IMR-90 (cell line): ENCODE measurements at regions not wholly inside any gene's neighbourhood (a gene's known extent, or its start where the extent isn't known, plus 50 kb on each side); places are given as distances from the start of the nearest gene placed in this dataset.

Source experiments
- ATAC-seq: fragments of 200-7000 bp; cut with Tn5 transposase; 2 replicates; pipeline ENCODE4 v1.9.1; 2020; ENCODE audit warnings: low read depth, mild to moderate bottlenecking, moderate library complexity
- BruUV-seq: library from RNA; stranded (reverse); fragments of 400-500 nt; replicated peaks from 2 replicates; lab custom pipeline; 2021; lab: Mats Ljungman, UMichigan
- CTCF ChIA-PET: fragments of 300-600 bp; formaldehyde crosslinking; extraction: SDS; loops from one replicate; lab custom pipeline; 2021; ENCODE audit warnings: antibody characterized with exemption; lab: Yijun Ruan, JAX
- POLR2A ChIA-PET: fragments of 300-600 bp; sonication (Branson Sonifier 250); formaldehyde crosslinking; loops from one replicate; lab custom pipeline; 2022; ENCODE audit warnings: antibody characterized with exemption; ENCODE audit not compliant: unreplicated experiment; lab: Charles Lee
- DNase-seq: peaks from one replicate; pipeline ENCODE4 v3.0.0; 2013
- H2AFZ ChIP-seq: replicated peaks from 2 replicates; pipeline ENCODE3; 2013; ENCODE audit warnings: low read length, mild to moderate bottlenecking; ENCODE audit not compliant: poor library complexity
- H2AK5ac ChIP-seq: 2 replicates; pipeline ENCODE4 v1.6.1; 2013; ENCODE audit warnings: low read depth, low read length, inconsistent platforms
- H2AK9ac ChIP-seq: replicated peaks from 2 replicates; pipeline ENCODE3; 2013; ENCODE audit warnings: mild to moderate bottlenecking, low read depth, low read length, moderate library complexity; ENCODE audit not compliant: poor library complexity
- H2BK120ac ChIP-seq: 2 replicates; pipeline ENCODE4 v1.6.1; 2013; ENCODE audit warnings: low read depth, low read length, inconsistent platforms
- H2BK15ac ChIP-seq: 3 replicates; pipeline ENCODE4 v1.6.1; 2013; ENCODE audit warnings: low read depth, low read length, inconsistent platforms
- H2BK20ac ChIP-seq: 2 replicates; pipeline ENCODE4 v1.6.1; 2013; ENCODE audit warnings: low read depth, mild to moderate bottlenecking, inconsistent platforms, low read length, moderate library complexity
- H2BK5ac ChIP-seq: 2 replicates; pipeline ENCODE4 v1.6.1; 2013; ENCODE audit warnings: mild to moderate bottlenecking, low read depth, low read length, inconsistent platforms; ENCODE audit not compliant: poor library complexity, severe bottlenecking
- H3K14ac ChIP-seq: replicated peaks from 2 replicates; pipeline ENCODE4 v1.6.1; 2013; ENCODE audit warnings: low read depth, low read length, inconsistent platforms
- H3K18ac ChIP-seq: 2 replicates; pipeline ENCODE4 v1.6.1; 2013; ENCODE audit warnings: low read depth, low read length, control low read depth
- H3K23ac ChIP-seq: 2 replicates; pipeline ENCODE4 v1.6.1; 2013; ENCODE audit warnings: low read depth, low read length, inconsistent platforms
- H3K27ac ChIP-seq: 2 replicates; pipeline ENCODE4 v1.5.1; 2013; ENCODE audit warnings: mild to moderate bottlenecking, control low read depth, low read length; ENCODE audit not compliant: insufficient read depth
- H3K27me3 ChIP-seq: 2 replicates; pipeline ENCODE4 v1.6.1; 2013; ENCODE audit warnings: low read length; ENCODE audit not compliant: control insufficient read depth, insufficient read depth
- H3K36me3 ChIP-seq: 2 replicates; pipeline ENCODE4 v1.6.1; 2013; ENCODE audit warnings: low read length, mixed read lengths; ENCODE audit not compliant: control insufficient read depth, insufficient read depth
- H3K4ac ChIP-seq: 2 replicates; pipeline ENCODE4 v1.6.1; 2013; ENCODE audit warnings: low read depth, low read length, inconsistent platforms
- H3K4me1 ChIP-seq: 2 replicates; pipeline ENCODE4 v1.6.1; 2013; ENCODE audit warnings: low read length, mixed read lengths; ENCODE audit not compliant: control insufficient read depth, insufficient read depth
- H3K4me2 ChIP-seq: 2 replicates; pipeline ENCODE4 v1.6.1; 2013; ENCODE audit warnings: low read depth, mild to moderate bottlenecking, control low read depth, low read length, moderate library complexity
- H3K4me3 ChIP-seq: 2 replicates; pipeline ENCODE4 v1.5.1; 2013; ENCODE audit warnings: low read depth, mild to moderate bottlenecking, control low read depth, low read length, moderate library complexity; ENCODE audit not compliant: insufficient read depth
- H3K56ac ChIP-seq: 2 replicates; pipeline ENCODE4 v1.6.1; 2013; ENCODE audit warnings: low read length, inconsistent platforms; ENCODE audit not compliant: insufficient read depth; ENCODE audit errors: extremely low read depth
- H3K79me1 ChIP-seq, 2 experiments: 2 replicates each; pipeline ENCODE4 v1.6.1; 2013; ENCODE audit warnings: low read length in 2 of 2, inconsistent platforms in 1 of 2, low read depth in 1 of 2
- H3K9ac ChIP-seq: 2 replicates; pipeline ENCODE4 v1.6.1; 2013; ENCODE audit warnings: low read depth, low read length, control low read depth
- H3K9me1 ChIP-seq: 2 replicates; pipeline ENCODE4 v1.6.1; 2013; ENCODE audit warnings: low read length, inconsistent platforms; ENCODE audit not compliant: insufficient read depth
- H3K9me3 ChIP-seq: 2 replicates; pipeline ENCODE4 v1.6.1; 2013; ENCODE audit warnings: low read length; ENCODE audit not compliant: control insufficient read depth, insufficient read depth
- H4K20me1 ChIP-seq: 2 replicates; pipeline ENCODE4 v1.6.1; 2013; ENCODE audit warnings: low read length, inconsistent platforms; ENCODE audit not compliant: insufficient read depth
- H4K5ac ChIP-seq: 2 replicates; pipeline ENCODE4 v1.6.1; 2013; ENCODE audit warnings: mild to moderate bottlenecking, low read depth, low read length, control low read depth
- H4K8ac ChIP-seq, 2 experiments: 2 replicates each; pipeline ENCODE4 v1.6.1; 2013; ENCODE audit warnings: low read depth in 2 of 2, low read length in 2 of 2, control low read depth in 1 of 2, inconsistent platforms in 1 of 2
- H4K91ac ChIP-seq: 2 replicates; pipeline ENCODE4 v1.6.1; 2013; ENCODE audit warnings: low read depth, low read length, inconsistent platforms; ENCODE audit not compliant: insufficient read depth
- CEBPB ChIP-seq: IDR thresholded peaks from 2 replicates; pipeline ENCODE4 v1.6.1; 2012; ENCODE audit warnings: low read depth, low read length, improper control_type of control experiment
- MAFK ChIP-seq: IDR thresholded peaks from 2 replicates; pipeline ENCODE4 v1.6.1; 2012; ENCODE audit warnings: low read depth, low read length, improper control_type of control experiment
- MAZ ChIP-seq: IDR thresholded peaks from 2 replicates; pipeline ENCODE4 v1.6.1; 2012; ENCODE audit warnings: low read depth, mild to moderate bottlenecking, low read length, improper control_type of control experiment, moderate library complexity, borderline replicate concordance
- NFE2L2 ChIP-seq: fragments of 150-350 bp; IDR thresholded peaks from 2 replicates; pipeline ENCODE4 v1.6.1; 2016; ENCODE audit warnings: low read depth, mild to moderate bottlenecking, low read length
- RAD21 ChIP-seq: IDR thresholded peaks from 2 replicates; pipeline ENCODE4 v1.6.1; 2012; ENCODE audit warnings: low read length, improper control_type of control experiment
- RFX5 ChIP-seq: IDR thresholded peaks from 2 replicates; pipeline ENCODE4 v1.8.0; 2012; ENCODE audit warnings: low read depth, mild to moderate bottlenecking, low read length, moderate library complexity
- WGBS, 2 experiments: methylation state at CpG; one replicate each; pipeline versions ENCODE4 v1.1.5 to v1.1.7; 2013; ENCODE audit warnings: missing lambda C conversion rate in 2 of 2; ENCODE audit not compliant: insufficient read length in 1 of 2; ENCODE audit errors: extremely low coverage in 2 of 2; 5-methylcytosine and 5-hydroxymethylcytosine counted together
- dilution Hi-C: fragments of 300-500 bp; cut with HindIII; formaldehyde crosslinking; loops from one replicate; pipeline ENCODE4 v1.14.3; 2018; ENCODE audit warnings: low sequenced_read_pairs; ENCODE audit not compliant: unreplicated experiment
- in situ Hi-C: fragments of 300-500 bp; cut with MboI; formaldehyde crosslinking; loops from 3 replicates; pipeline ENCODE4 v1.14.3; 2019; ENCODE audit warnings: low sequenced_read_pairs, inconsistent platforms, mixed read lengths
- intact Hi-C: fragments of 100-400 bp; cut with micrococcal nuclease; formaldehyde crosslinking; loops from 2 replicates; pipeline ENCODE4 v1.10.0; 2022
- TF ChIP-seq, protein P1 (sequence below): fragments of 150-350 bp; IDR thresholded peaks from 2 replicates; pipeline ENCODE4 v1.6.1; 2017; ENCODE audit warnings: mild to moderate bottlenecking, antibody characterized with exemption, low read length, low read depth

DNA sequence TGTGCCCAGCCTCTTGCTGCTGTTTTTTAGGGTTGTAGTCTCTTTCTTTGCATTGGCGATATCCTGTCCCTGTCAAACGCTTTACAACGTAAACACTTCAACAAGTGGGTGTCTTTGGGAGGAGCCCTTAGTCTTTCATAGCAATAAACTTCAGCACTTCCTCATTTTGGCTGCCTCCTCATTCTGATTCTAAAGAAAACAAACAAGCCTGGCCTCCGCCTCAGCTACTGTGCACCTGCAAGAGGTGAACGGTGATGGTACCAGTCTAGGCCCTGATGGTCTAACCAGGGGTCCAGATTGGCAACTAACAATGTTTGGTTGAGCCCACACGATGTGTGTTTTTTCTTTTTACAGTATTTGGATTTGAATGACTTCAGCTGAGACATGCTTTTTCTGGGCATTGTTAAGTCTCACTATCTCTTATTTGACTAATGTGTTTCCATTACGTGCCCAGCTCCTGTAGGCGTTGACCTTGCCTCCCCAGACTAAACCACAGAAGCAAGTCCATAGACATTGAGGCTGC lies 53.2 kb upstream of the CUL3 start:
- dilution Hi-C loops (no loop called here), intact Hi-C loops (no loop called here), in situ Hi-C loops (no loop called here)
- no peak overlapping the region for H2BK5ac ChIP-seq
- H2AK9ac ChIP-seq: no peak overlapping the region
- H3K9me1 ChIP-seq: no peaks in the 10 kb centered on the region
- no peak overlapping the region for H3K9ac ChIP-seq
- H3K4me2 ChIP-seq: no peak overlapping the region
- no peaks in the 10 kb centered on the region for H3K4me1 ChIP-seq
- WGBS, 2 experiments: 40% methylated on average over 1 of the region's 8 CpGs; no CpG with 5 or more reads in 1 of the 2 experiments
- H4K5ac ChIP-seq: no peak overlapping the region
- peaks cover 2% of the 10 kb centered on the region; the same call in 1 of the 2 replicates for H3K27me3 ChIP-seq
- no peaks in the 10 kb centered on the region for H4K20me1 ChIP-seq
- H2BK20ac ChIP-seq: no peak overlapping the region
- no TSS peak for BruUV-seq
- H4K91ac ChIP-seq: no peak overlapping the region
- no peak overlapping the region for H3K23ac ChIP-seq
- TF ChIP-seq MAZ: no peak
- TF ChIP-seq, protein P1, sequence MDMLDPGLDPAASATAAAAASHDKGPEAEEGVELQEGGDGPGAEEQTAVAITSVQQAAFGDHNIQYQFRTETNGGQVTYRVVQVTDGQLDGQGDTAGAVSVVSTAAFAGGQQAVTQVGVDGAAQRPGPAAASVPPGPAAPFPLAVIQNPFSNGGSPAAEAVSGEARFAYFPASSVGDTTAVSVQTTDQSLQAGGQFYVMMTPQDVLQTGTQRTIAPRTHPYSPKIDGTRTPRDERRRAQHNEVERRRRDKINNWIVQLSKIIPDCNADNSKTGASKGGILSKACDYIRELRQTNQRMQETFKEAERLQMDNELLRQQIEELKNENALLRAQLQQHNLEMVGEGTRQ: no peak
- no peak for TF ChIP-seq RAD21
- TF ChIP-seq NFE2L2: no peak
- TF ChIP-seq CEBPB: no peak
- TF ChIP-seq RFX5: no peak
- TF ChIP-seq MAFK: no peak
- H3K18ac ChIP-seq: no peak overlapping the region
- H4K8ac ChIP-seq: no peak overlapping the region
- no peaks in the 10 kb centered on the region for H3K9me3 ChIP-seq
- H2BK15ac ChIP-seq: no peak overlapping the region
- no peak overlapping the region for H2BK120ac ChIP-seq
- ATAC-seq (no peak), DNase-seq (no peak)
- H3K56ac ChIP-seq: no peak overlapping the region
- H2AFZ ChIP-seq: no peak overlapping the region
- H3K4me3 ChIP-seq: no peak overlapping the region
- CTCF ChIA-PET: no interaction called here
- H3K14ac ChIP-seq: no peak overlapping the region
- H3K4ac ChIP-seq: no peak overlapping the region
- POLR2A ChIA-PET: no interaction called here
- no peaks in the 10 kb centered on the region for H3K36me3 ChIP-seq
- H2AK5ac ChIP-seq: no peak overlapping the region
- H3K27ac ChIP-seq: no peak overlapping the region
- no peaks in the 10 kb centered on the region for H3K79me1 ChIP-seq
